ENCODE measurements at regions not wholly inside any gene's neighbourhood (a gene's known extent, or its start where the extent isn't known, plus 50 kb on each side); places are given as distances from the start of the nearest gene placed in this dataset.

GRCh38 chr10:109517748-109518147 lies 405.6 kb downstream of the XPNPEP1 start:
- CTCF ChIA-PET = no interaction called here
- H3K36me3 ChIP-seq (ENCODE audit: control insufficient read depth, insufficient read depth, low read length) = no peaks in the 10 kb centered on the region
- no peaks in the 10 kb centered on the region for H3K79me1 ChIP-seq (ENCODE audit: low read depth in 1 of 2, low read length in 2 of 2)
- H3K9me1 ChIP-seq (ENCODE audit: insufficient read depth, low read length) = no peaks in the 10 kb centered on the region
- no peak overlapping the region for H3K27ac ChIP-seq (ENCODE audit: insufficient read depth, low read length)
- no peak overlapping the region for H2BK20ac ChIP-seq (ENCODE audit: low read depth, low read length)
- dilution Hi-C loops (cut with HindIII; ENCODE audit: low sequenced_read_pairs, unreplicated experiment) = no loop called here
- H3K9ac ChIP-seq (ENCODE audit: low read depth, low read length) = no peak overlapping the region
- no peak overlapping the region for H4K8ac ChIP-seq (ENCODE audit: low read depth in 2 of 2, low read length in 2 of 2)
- TF ChIP-seq POLR2A (IDR thresholded peaks at IDR 0.05; ENCODE audit: low read depth, low read length) (no peak), RAD21 (IDR thresholded peaks at IDR 0.05; ENCODE audit: low read length) (no peak), FOS (IDR thresholded peaks at IDR 0.05; ENCODE audit: low read depth, low read length) (no peak), NFE2L2 (IDR thresholded peaks at IDR 0.05; ENCODE audit: low read depth, low read length) (no peak), BHLHE40 (IDR thresholded peaks at IDR 0.05; ENCODE audit: low read depth, low read length) (no peak), SMC3 (IDR thresholded peaks at IDR 0.05; ENCODE audit: low read depth, low read length) (no peak), USF2 (IDR thresholded peaks at IDR 0.05; ENCODE audit: low read depth, low read length) (no peak)
- H3K18ac ChIP-seq (ENCODE audit: low read depth, low read length) = no peak overlapping the region
- H3K56ac ChIP-seq (ENCODE audit: extremely low read depth, insufficient read depth, low read length) = no peak overlapping the region
- H3K23ac ChIP-seq (ENCODE audit: low read depth, low read length) = no peak overlapping the region
- intact Hi-C loops (cut with micrococcal nuclease) = no loop called here
- no peak overlapping the region for H3K4me2 ChIP-seq (ENCODE audit: low read depth, low read length)
- WGBS, 2 experiments (ENCODE audit: extremely low coverage in 2 of 2, insufficient read length in 1 of 2) = 7% methylated on average over 2 of the region's 4 CpGs; no CpG with 5 or more reads in 1 of the 2 experiments
- H2AK5ac ChIP-seq (ENCODE audit: low read depth, low read length) = no peak overlapping the region
- in situ Hi-C loops (cut with MboI; ENCODE audit: low sequenced_read_pairs) = no loop called here
- no peaks in the 10 kb centered on the region for H3K4me1 ChIP-seq (ENCODE audit: control insufficient read depth, insufficient read depth, low read length)
- no peak overlapping the region for H3K4ac ChIP-seq (ENCODE audit: low read depth, low read length)
- H4K91ac ChIP-seq (ENCODE audit: insufficient read depth, low read depth, low read length) = no peak overlapping the region
- no peak overlapping the region for H2BK120ac ChIP-seq (ENCODE audit: low read depth, low read length)
- 0 out of 2 replicates have a peak, but pooled peaks cover 1% of the 10 kb centered on the region for H3K9me3 ChIP-seq (ENCODE audit: control insufficient read depth, insufficient read depth, low read length)
- DNase-seq (no peak), ATAC-seq (ENCODE audit: low read depth) (no peak)
- POLR2A ChIA-PET (ENCODE audit: unreplicated experiment) = no interaction called here
- no peak overlapping the region for H2AFZ ChIP-seq (replicated peaks; ENCODE audit: low read length, poor library complexity)
- no peak overlapping the region for H2BK5ac ChIP-seq (ENCODE audit: low read depth, low read length, poor library complexity, severe bottlenecking)
- no peak overlapping the region for H2AK9ac ChIP-seq (replicated peaks; ENCODE audit: low read depth, low read length, poor library complexity)
- H3K27me3 ChIP-seq (ENCODE audit: control insufficient read depth, insufficient read depth, low read length) = no peaks in the 10 kb centered on the region
- H4K20me1 ChIP-seq (ENCODE audit: insufficient read depth, low read length) = no peaks in the 10 kb centered on the region
- no peak overlapping the region for H3K4me3 ChIP-seq (ENCODE audit: insufficient read depth, low read depth, low read length)
- BruUV-seq (replicated peaks) = no TSS peak
- H3K14ac ChIP-seq (replicated peaks; ENCODE audit: low read depth, low read length) = no peak overlapping the region
- no peak overlapping the region for H2BK15ac ChIP-seq (ENCODE audit: low read depth, low read length)
- H4K5ac ChIP-seq (ENCODE audit: low read depth, low read length) = no peak overlapping the region

All from IMR-90 (cell line).